SU-DHL-6 (cell line): ENCODE measurements at regions not wholly inside any gene's neighbourhood (a gene's known extent, or its start where the extent isn't known, plus 50 kb on each side); places are given as distances from the start of the nearest gene placed in this dataset.

Source experiments
- H2AFZ ChIP-seq: fragments of 200-600 bp; sonication (generic); 2 replicates; pipeline ENCODE4 v1.6.1; 2014; ENCODE audit warnings: low read depth, mild to moderate bottlenecking, moderate library complexity, mixed read lengths, antibody characterized with exemption, low read length; ENCODE audit not compliant: severe bottlenecking
- H3F3A ChIP-seq: fragments of 200-600 bp; shearing (Covaris generic); 2 replicates; pipeline ENCODE4 v1.6.0; 2016; ENCODE audit warnings: antibody characterized with exemption, mild to moderate bottlenecking; ENCODE audit not compliant: insufficient read depth
- H3K27ac ChIP-seq: fragments of 200-600 bp; sonication (generic); 2 replicates; pipeline ENCODE4 v1.5.1; 2016; ENCODE audit warnings: low read depth, mild to moderate bottlenecking, low read length, moderate library complexity, mixed read lengths
- H3K27me3 ChIP-seq: fragments of 200-600 bp; sonication (generic), shearing (Covaris generic); 2 replicates; pipeline ENCODE4 v1.6.0; 2014; ENCODE audit warnings: mild to moderate bottlenecking, low read length
- H3K36me3 ChIP-seq: fragments of 200-600 bp; sonication (generic); 2 replicates; pipeline ENCODE4 v1.6.1; 2014; ENCODE audit warnings: mild to moderate bottlenecking, low read length, mixed read lengths
- H3K4me2 ChIP-seq: fragments of 300-600, 200-600 bp; shearing (Covaris generic), sonication (generic); 2 replicates; pipeline ENCODE4 v1.6.0; 2014; ENCODE audit warnings: low read length, low read depth, mild to moderate bottlenecking; ENCODE audit not compliant: poor library complexity, severe bottlenecking
- H3K4me3 ChIP-seq: fragments of 200-600 bp; sonication (generic); 2 replicates; pipeline ENCODE4 v1.5.1; 2014; ENCODE audit warnings: antibody characterized with exemption, low read length, mild to moderate bottlenecking, mixed read lengths; ENCODE audit not compliant: insufficient read depth, poor library complexity, severe bottlenecking
- H3K79me2 ChIP-seq: fragments of 200-600 bp; sonication (generic); 2 replicates; pipeline ENCODE4 v1.6.1; 2014; ENCODE audit warnings: mild to moderate bottlenecking, low read length, moderate library complexity; ENCODE audit not compliant: insufficient read depth
- H3K9ac ChIP-seq: fragments of 200-600 bp; sonication (generic); 2 replicates; pipeline ENCODE4 v1.7.0; 2014; ENCODE audit warnings: mild to moderate bottlenecking, low read length
- H3K9me2 ChIP-seq: fragments of 200-600 bp; sonication (generic); replicated peaks from 2 replicates; pipeline ENCODE4 v1.6.1; 2014; ENCODE audit warnings: low read length; ENCODE audit not compliant: insufficient read depth
- H3K9me3 ChIP-seq: fragments of 200-600 bp; sonication (generic); 2 replicates; pipeline ENCODE4 v1.6.1; 2014; ENCODE audit warnings: low read length, mixed read lengths; ENCODE audit not compliant: insufficient read depth
- H4K20me1 ChIP-seq: fragments of 200-600 bp; sonication (generic); 2 replicates; pipeline ENCODE4 v1.6.1; 2014; ENCODE audit warnings: low read depth, mild to moderate bottlenecking, antibody characterized with exemption, low read length, moderate library complexity, mixed read lengths
- CTCF ChIP-seq: fragments of 200-600 bp; sonication (generic); IDR thresholded peaks from one replicate; pipeline ENCODE4 v1.5.1; 2017; ENCODE audit warnings: antibody characterized with exemption, mild to moderate bottlenecking, low read length, moderate library complexity; ENCODE audit not compliant: insufficient read depth, poor library complexity, severe bottlenecking
- EZH2phosphoT487 ChIP-seq: fragments of 200-600 bp; sonication (generic), shearing (Covaris generic); conservative IDR thresholded peaks from 2 replicates; pipeline ENCODE4 v1.6.1; 2018; ENCODE audit warnings: mild to moderate bottlenecking, antibody characterized with exemption, low read length, moderate library complexity, mixed read lengths

- TF ChIP-seq EZH2phosphoT487 (no peak), CTCF (no peak)
- Histone ChIP-seq H3F3A (no peaks in the 10 kb centered on the region), H3K36me3 (no peaks in the 10 kb centered on the region), H3K9me2 (no peaks in the 10 kb centered on the region), H3K4me2 (no peak overlapping the region), H3K27ac (no peak overlapping the region), H3K4me3 (no peak overlapping the region), H2AFZ (no peak overlapping the region), H3K9me3 (no peaks in the 10 kb centered on the region), H3K27me3 (no peaks in the 10 kb centered on the region), H4K20me1 (no peaks in the 10 kb centered on the region), H3K79me2 (no peaks in the 10 kb centered on the region), H3K9ac (no peak overlapping the region)
These were observed 240.4 kb downstream of the KLF12 start for GRCh38 chr13:73893833-73894232.

- H3K27me3 ChIP-seq, result no peaks in the 10 kb centered on the region
- H2AFZ ChIP-seq, result no peak overlapping the region
- H3K27ac ChIP-seq, result no peak overlapping the region
- H3K4me2 ChIP-seq, result no peak overlapping the region
- TF ChIP-seq CTCF (no peak), EZH2phosphoT487 (no peak)
- H3F3A ChIP-seq, result no peaks in the 10 kb centered on the region
- no peaks in the 10 kb centered on the region for H4K20me1 ChIP-seq
- H3K9me3 ChIP-seq, result no peaks in the 10 kb centered on the region
- no peak overlapping the region for H3K9ac ChIP-seq
- no peaks in the 10 kb centered on the region for H3K9me2 ChIP-seq
- no peak overlapping the region for H3K4me3 ChIP-seq
- H3K36me3 ChIP-seq, result no peaks in the 10 kb centered on the region
- H3K79me2 ChIP-seq, result no peaks in the 10 kb centered on the region
These were observed 242.4 kb downstream of the KLF12 start for GRCh38 chr13:73891805-73892204.

- Histone ChIP-seq H4K20me1 (no peaks in the 10 kb centered on the region; the same call in 1 of the 2 replicates), H3K27ac (no peak overlapping the region), H3K9me2 (no peaks in the 10 kb centered on the region), H3K27me3 (no peaks in the 10 kb centered on the region), H3K36me3 (no peaks in the 10 kb centered on the region), H3K9ac (no peak overlapping the region), H2AFZ (no peak overlapping the region), H3K79me2 (no peaks in the 10 kb centered on the region), H3K4me2 (no peak overlapping the region), H3K4me3 (no peak overlapping the region), H3F3A (no peaks in the 10 kb centered on the region), H3K9me3 (no peaks in the 10 kb centered on the region)
- TF ChIP-seq EZH2phosphoT487, result no peak
- no peak for TF ChIP-seq CTCF
These were observed 251.0 kb downstream of the KLF12 start for GRCh38 chr13:73883162-73883561.
